ENCODE measurements at regions not wholly inside any gene's neighbourhood (a gene's known extent, or its start where the extent isn't known, plus 50 kb on each side); places are given as distances from the start of the nearest gene placed in this dataset.

DNA sequence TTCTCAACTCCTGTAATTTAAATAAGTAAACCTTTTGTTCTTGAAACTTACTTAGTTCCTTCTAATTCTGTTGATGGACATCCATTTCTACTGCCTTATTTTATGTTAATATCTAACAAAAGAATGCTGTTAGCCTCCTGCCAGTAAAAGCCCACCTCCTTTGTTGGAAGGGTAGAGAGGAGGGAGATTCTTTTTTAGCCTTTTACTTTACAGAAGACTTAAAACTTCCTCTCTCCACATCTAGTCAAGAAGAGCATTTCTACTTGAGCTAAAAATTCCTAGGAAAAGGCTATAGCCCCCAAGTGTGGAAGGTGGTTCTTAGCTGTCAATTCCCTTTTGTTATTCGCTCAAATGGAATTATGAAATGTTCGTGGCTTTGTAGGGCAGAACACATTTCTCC lies 118.7 kb downstream of the ZIC3 start:
- Histone ChIP-seq H3K27ac (no peak overlapping the region), H3K4me1 (no peaks in the 10 kb centered on the region), H3K9me3 (no peaks in the 10 kb centered on the region), H3K4me3 (no peak overlapping the region), H3K36me3 (replicated peaks in 1 of 2; ENCODE audit: insufficient read depth in 1 of 2, low read depth in 2 of 2) (no peaks in the 10 kb centered on the region), H3K27me3 (no peaks in the 10 kb centered on the region)
- 8 to 23% methylated on average over 2 of the region's 2 CpGs for WGBS, 2 donors
- intact Hi-C loops (cut with DNase I): no loop called here
- TF ChIP-seq POLR2A (IDR thresholded peaks at IDR 0.05): no peak
- DNase-seq (no peak), ATAC-seq (no peak)

- Histone ChIP-seq H3K4me1 (no peaks in the 10 kb centered on the region), H3K36me3 (replicated peaks in 1 of 2; ENCODE audit: insufficient read depth in 1 of 2, low read depth in 2 of 2) (no peaks in the 10 kb centered on the region), H3K27me3 (no peaks in the 10 kb centered on the region), H3K4me3 (no peak overlapping the region), H3K9me3 (no peaks in the 10 kb centered on the region), H3K27ac (no peak overlapping the region)
- intact Hi-C loops (cut with DNase I): no loop called here
- DNase-seq (no peak), ATAC-seq (no peak)
- TF ChIP-seq CTCF (IDR thresholded peaks at IDR 0.05): no peak
- TF ChIP-seq POLR2A (IDR thresholded peaks at IDR 0.05): no peak
Observed at GRCh38 chrX:137695417-137695816, 129.5 kb downstream of the ZIC3 start.

DNA sequence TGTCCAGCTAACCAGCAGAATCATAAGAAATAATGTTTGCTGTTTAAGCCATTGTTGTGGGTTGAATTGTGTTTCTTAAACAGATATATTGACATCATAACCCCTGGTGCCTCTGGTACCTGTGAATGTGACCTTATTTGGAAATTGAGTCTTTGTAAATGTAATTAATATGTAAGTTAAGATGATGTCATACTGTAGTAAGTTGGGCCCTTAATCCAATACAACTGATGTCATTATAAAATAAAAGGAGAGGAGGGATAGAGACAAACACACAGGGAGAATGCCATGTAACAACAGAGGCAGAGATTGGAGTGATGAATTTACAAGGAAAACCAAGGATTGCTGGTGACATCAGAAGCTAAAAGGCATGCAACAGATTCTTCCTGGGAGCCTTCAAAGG lies 141.4 kb downstream of the ZIC3 start:
- intact Hi-C loops (cut with DNase I): no loop called here
- no peak for TF ChIP-seq POLR2A (IDR thresholded peaks at IDR 0.05)

DNA sequence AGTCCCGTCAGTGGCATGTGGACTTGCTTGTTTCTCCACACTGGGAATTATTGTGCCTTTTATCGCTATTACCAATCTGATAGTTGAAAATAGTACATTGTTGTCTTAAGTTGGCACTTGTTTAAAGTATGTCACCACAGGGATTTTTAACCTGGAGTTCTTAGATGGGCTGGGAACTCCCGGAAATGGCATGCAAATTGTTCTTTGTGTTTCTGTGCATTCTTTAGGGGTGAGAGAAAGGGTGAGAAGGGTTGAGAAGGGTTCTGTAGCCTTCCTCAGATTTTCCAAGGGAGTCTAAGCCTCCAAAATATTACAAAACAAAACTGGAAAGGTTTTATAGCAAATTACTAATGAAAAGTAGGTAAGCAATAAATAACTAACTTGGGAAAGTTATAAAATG lies 176.9 kb downstream of the ZIC3 start:
- DNase-seq (no peak), ATAC-seq (no peak)
- Histone ChIP-seq H3K4me3 (no peak overlapping the region), H3K27me3 (no peaks in the 10 kb centered on the region), H3K4me1 (no peaks in the 10 kb centered on the region), H3K9me3 (no peaks in the 10 kb centered on the region), H3K36me3 (replicated peaks in 1 of 2; ENCODE audit: insufficient read depth in 1 of 2, low read depth in 2 of 2) (no peaks in the 10 kb centered on the region), H3K27ac (no peak overlapping the region)
- 49 to 58% methylated on average over 3 of the region's 3 CpGs for WGBS, 2 donors
- intact Hi-C loops (cut with DNase I): no loop called here
- TF ChIP-seq POLR2A (IDR thresholded peaks at IDR 0.05) (no peak), CTCF (IDR thresholded peaks at IDR 0.05) (no peak)

More for the DNA sequence above, 141.4 kb downstream of the ZIC3 start:
- ATAC-seq (no peak), DNase-seq (no peak)
- Histone ChIP-seq H3K27me3 (no peaks in the 10 kb centered on the region), H3K36me3 (replicated peaks in 1 of 2; ENCODE audit: insufficient read depth in 1 of 2, low read depth in 2 of 2) (no peaks in the 10 kb centered on the region), H3K4me1 (no peaks in the 10 kb centered on the region), H3K4me3 (no peak overlapping the region), H3K9me3 (no peaks in the 10 kb centered on the region), H3K27ac (no peak overlapping the region)

- Histone ChIP-seq H3K36me3 (replicated peaks in 1 of 2; ENCODE audit: insufficient read depth in 1 of 2, low read depth in 2 of 2) (no peaks in the 10 kb centered on the region), H3K27me3 (no peaks in the 10 kb centered on the region), H3K4me3 (no peak overlapping the region), H3K27ac (no peak overlapping the region), H3K4me1 (no peaks in the 10 kb centered on the region), H3K9me3 (no peaks in the 10 kb centered on the region)
- DNase-seq (no peak), ATAC-seq (no peak)
- no peak for TF ChIP-seq POLR2A (IDR thresholded peaks at IDR 0.05)
- no peak for TF ChIP-seq CTCF (IDR thresholded peaks at IDR 0.05)
- intact Hi-C loops (cut with DNase I): no loop called here
- WGBS, 2 donors: 33 to 55% methylated on average over 1 of the region's 1 CpG
Observed at GRCh38 chrX:137743414-137743813, 177.5 kb downstream of the ZIC3 start.

DNA sequence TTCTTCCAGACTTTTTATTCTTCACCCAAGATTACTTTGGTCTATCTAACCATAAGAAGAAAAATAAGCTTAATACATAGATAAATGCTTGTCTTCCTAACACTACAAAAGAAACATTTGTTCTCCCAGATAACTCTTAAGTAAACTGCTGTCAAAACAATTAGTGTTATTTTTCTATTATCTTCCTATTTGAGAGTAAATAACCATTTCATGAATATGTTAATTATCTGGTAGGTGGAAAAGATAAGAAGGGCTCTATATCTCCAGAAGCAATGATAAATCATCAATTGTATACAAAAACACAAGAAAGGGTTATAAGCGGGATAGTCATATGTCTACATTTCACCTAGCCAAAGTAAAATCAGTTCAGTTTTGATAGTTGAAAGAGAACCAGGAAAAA lies 180.4 kb downstream of the ZIC3 start:
- Histone ChIP-seq H3K4me1 (no peaks in the 10 kb centered on the region), H3K27me3 (no peaks in the 10 kb centered on the region), H3K4me3 (no peak overlapping the region), H3K36me3 (replicated peaks in 1 of 2; ENCODE audit: insufficient read depth in 1 of 2, low read depth in 2 of 2) (no peaks in the 10 kb centered on the region), H3K27ac (no peak overlapping the region), H3K9me3 (no peaks in the 10 kb centered on the region)
- 40 to 52% methylated on average over 1 of the region's 1 CpG for WGBS, 2 donors
- intact Hi-C loops (cut with DNase I): no loop called here
- ATAC-seq (no peak), DNase-seq (no peak)
- TF ChIP-seq POLR2A (IDR thresholded peaks at IDR 0.05) (no peak), CTCF (IDR thresholded peaks at IDR 0.05) (no peak)
